ENCODE measurements at regions not wholly inside any gene's neighbourhood (a gene's known extent, or its start where the extent isn't known, plus 50 kb on each side); places are given as distances from the start of the nearest gene placed in this dataset.

DNA sequence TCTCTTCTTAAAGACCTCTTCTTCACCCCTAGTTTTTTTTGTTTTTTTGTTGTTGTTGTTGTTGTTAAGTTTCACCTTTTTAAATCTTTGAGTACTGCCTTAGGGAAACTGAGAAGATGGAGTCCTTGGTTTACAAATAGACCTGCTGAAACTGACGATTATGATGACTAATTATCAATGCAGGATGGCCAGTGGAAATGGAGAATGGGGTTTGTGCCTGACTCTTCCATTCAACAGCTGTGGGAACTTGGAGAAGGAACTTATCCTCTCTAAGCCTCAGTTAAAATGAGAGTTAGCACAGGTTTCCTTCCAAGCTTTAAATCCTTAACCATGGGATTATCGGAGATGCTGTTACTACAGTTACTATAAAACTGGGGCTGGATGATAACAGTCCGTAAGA, 66.7 kb upstream of the PNMA1 start:
- peaks cover 39 to 65% of the 10 kb centered on the region in 2 donors for H3K4me1 ChIP-seq (ENCODE audit: control insufficient read depth in 1 of 2, low read depth in 2 of 2)
- H3K9me3 ChIP-seq: no peaks in the 10 kb centered on the region
- H3K27ac ChIP-seq: no peak overlapping the region
- TF ChIP-seq, protein P1, sequence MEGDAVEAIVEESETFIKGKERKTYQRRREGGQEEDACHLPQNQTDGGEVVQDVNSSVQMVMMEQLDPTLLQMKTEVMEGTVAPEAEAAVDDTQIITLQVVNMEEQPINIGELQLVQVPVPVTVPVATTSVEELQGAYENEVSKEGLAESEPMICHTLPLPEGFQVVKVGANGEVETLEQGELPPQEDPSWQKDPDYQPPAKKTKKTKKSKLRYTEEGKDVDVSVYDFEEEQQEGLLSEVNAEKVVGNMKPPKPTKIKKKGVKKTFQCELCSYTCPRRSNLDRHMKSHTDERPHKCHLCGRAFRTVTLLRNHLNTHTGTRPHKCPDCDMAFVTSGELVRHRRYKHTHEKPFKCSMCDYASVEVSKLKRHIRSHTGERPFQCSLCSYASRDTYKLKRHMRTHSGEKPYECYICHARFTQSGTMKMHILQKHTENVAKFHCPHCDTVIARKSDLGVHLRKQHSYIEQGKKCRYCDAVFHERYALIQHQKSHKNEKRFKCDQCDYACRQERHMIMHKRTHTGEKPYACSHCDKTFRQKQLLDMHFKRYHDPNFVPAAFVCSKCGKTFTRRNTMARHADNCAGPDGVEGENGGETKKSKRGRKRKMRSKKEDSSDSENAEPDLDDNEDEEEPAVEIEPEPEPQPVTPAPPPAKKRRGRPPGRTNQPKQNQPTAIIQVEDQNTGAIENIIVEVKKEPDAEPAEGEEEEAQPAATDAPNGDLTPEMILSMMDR (IDR thresholded peaks at IDR 0.05): no peak
- no peaks in the 10 kb centered on the region for H3K27me3 ChIP-seq (replicated peaks; ENCODE audit: insufficient read depth)
- H3K4me3 ChIP-seq: no peak overlapping the region
- DNase-seq (ENCODE audit: low spot score): no peak
- H3K36me3 ChIP-seq: no peaks in the 10 kb centered on the region
- no peak for ATAC-seq (ENCODE audit: insufficient number of reproducible peaks, low FRiP score, low read depth)

DNA sequence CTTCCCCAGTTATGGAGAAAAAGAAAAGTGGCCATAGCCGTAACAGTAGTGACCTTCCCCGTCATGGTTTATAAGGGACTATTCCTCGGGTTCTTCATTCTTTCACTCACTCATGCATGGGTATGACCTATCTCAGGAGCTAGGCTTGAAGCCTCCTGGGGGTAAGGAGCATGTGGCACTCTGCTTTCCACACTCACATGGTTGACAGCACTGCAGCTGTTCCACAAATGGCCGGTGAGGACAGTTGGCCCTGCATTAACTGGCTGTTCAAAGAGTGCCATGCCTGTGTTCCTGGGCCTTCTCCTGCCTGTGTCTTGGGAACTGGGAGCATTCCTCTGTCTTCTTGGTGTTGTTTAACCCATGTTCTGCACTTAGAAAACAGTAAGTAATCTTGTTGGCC, 66.2 kb upstream of the PNMA1 start:
- no peak overlapping the region for H3K4me3 ChIP-seq
- TF ChIP-seq, protein P1 (IDR thresholded peaks at IDR 0.05): no peak
- H3K27me3 ChIP-seq (replicated peaks; ENCODE audit: insufficient read depth): no peaks in the 10 kb centered on the region
- ATAC-seq (ENCODE audit: insufficient number of reproducible peaks, low FRiP score, low read depth) (no peak), DNase-seq (ENCODE audit: low spot score) (no peak)
- no peaks in the 10 kb centered on the region for H3K36me3 ChIP-seq
- no peaks in the 10 kb centered on the region for H3K9me3 ChIP-seq
- peaks cover 43 to 67% of the 10 kb centered on the region in 2 donors for H3K4me1 ChIP-seq (ENCODE audit: control insufficient read depth in 1 of 2, low read depth in 2 of 2)
- H3K27ac ChIP-seq: no peak overlapping the region

DNA sequence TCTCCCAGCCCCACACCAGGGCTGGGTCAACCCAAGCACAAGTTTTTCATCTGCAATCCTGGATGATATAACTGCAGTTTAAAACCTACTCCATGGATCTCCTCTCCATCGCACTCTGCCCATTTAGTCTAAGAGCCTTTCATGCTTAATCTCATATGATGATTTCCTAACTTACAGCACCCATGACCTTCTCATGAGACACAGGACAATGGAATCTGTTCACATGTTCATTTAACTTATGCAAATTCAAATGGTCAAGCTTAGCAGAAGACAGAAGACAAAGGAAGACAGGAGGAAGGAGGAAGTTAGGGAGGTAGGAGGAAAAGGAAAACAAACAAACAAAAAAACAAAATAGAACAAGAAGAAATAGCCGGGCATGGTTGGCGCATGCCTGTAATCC, 64.6 kb upstream of the PNMA1 start:
- DNase-seq (ENCODE audit: low spot score): no peak

DNA sequence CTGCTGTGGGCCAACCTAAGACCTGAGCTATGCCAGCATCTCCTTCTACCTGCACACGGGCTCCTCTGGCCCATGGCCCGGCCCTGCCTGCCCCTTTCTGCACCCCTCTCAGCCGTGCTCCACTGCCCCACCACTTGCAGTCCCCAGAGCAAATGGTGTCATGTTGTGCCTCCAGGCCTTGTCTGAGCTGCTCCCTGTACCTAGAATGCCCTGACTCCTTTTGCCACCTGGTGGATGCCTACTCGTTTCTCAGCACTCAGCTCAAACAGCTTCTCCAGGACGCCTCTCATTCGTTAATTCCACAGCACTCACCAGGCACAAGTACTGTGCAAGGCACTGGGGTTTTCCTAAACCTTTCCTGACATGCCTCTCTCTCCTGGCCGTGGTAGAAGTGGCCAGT, 63.2 kb upstream of the PNMA1 start:
- Histone ChIP-seq H3K27ac (no peak overlapping the region), H3K9me3 (no peaks in the 10 kb centered on the region), H3K4me1 (ENCODE audit: control insufficient read depth in 1 of 2, low read depth in 2 of 2) (peaks cover 34 to 62% of the 10 kb centered on the region in 2 donors), H3K27me3 (replicated peaks; ENCODE audit: insufficient read depth) (no peaks in the 10 kb centered on the region), H3K4me3 (no peak overlapping the region), H3K36me3 (no peaks in the 10 kb centered on the region)
- DNase-seq (ENCODE audit: low spot score) (no peak), ATAC-seq (ENCODE audit: insufficient number of reproducible peaks, low FRiP score, low read depth) (no peak)
- TF ChIP-seq, protein P1 (IDR thresholded peaks at IDR 0.05): no peak

More for the DNA sequence above, 64.6 kb upstream of the PNMA1 start:
- Histone ChIP-seq H3K9me3 (no peaks in the 10 kb centered on the region), H3K4me3 (no peak overlapping the region), H3K27me3 (replicated peaks; ENCODE audit: insufficient read depth) (no peaks in the 10 kb centered on the region), H3K27ac (no peak overlapping the region), H3K4me1 (ENCODE audit: control insufficient read depth in 1 of 2, low read depth in 2 of 2) (peaks cover 42 to 67% of the 10 kb centered on the region in 2 donors), H3K36me3 (no peaks in the 10 kb centered on the region)
- TF ChIP-seq, protein P1 (IDR thresholded peaks at IDR 0.05): no peak
- no peak for ATAC-seq (ENCODE audit: insufficient number of reproducible peaks, low FRiP score, low read depth)

DNA sequence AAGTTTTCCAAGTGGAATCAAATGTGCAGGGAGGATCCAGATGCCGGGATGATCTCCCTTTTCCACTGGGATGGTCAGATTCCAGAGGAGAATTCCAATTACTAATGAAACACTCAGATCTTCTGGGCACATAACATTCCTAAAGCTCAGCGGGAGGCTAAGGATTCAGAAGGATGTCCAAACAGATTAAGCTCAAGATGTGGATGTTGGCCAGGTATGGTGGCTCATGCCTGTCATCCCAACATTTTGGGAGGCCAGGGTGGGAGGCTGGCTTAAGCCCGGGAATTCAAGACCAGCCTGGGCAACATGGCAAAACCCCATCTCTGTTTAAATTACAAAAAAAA, 62.0 kb upstream of the PNMA1 start:
- ATAC-seq (ENCODE audit: insufficient number of reproducible peaks, low FRiP score, low read depth): no peak
- no peak overlapping the region for H3K4me3 ChIP-seq
- H3K27me3 ChIP-seq (replicated peaks; ENCODE audit: insufficient read depth): no peaks in the 10 kb centered on the region
- TF ChIP-seq, protein P1 (IDR thresholded peaks at IDR 0.05): no peak
- no peak for DNase-seq (ENCODE audit: low spot score)
- H3K36me3 ChIP-seq: no peaks in the 10 kb centered on the region
- peaks cover 40 to 63% of the 10 kb centered on the region in 2 donors for H3K4me1 ChIP-seq (ENCODE audit: control insufficient read depth in 1 of 2, low read depth in 2 of 2)
- H3K27ac ChIP-seq: peak overlapping the region; percentile 62 to 74
- H3K9me3 ChIP-seq: no peaks in the 10 kb centered on the region

Measured in thoracic aorta (tissue), 2 donors.